ENCODE measurements at regions not wholly inside any gene's neighbourhood (a gene's known extent, or its start where the extent isn't known, plus 50 kb on each side); places are given as distances from the start of the nearest gene placed in this dataset.

- TF ChIP-seq, protein P1, sequence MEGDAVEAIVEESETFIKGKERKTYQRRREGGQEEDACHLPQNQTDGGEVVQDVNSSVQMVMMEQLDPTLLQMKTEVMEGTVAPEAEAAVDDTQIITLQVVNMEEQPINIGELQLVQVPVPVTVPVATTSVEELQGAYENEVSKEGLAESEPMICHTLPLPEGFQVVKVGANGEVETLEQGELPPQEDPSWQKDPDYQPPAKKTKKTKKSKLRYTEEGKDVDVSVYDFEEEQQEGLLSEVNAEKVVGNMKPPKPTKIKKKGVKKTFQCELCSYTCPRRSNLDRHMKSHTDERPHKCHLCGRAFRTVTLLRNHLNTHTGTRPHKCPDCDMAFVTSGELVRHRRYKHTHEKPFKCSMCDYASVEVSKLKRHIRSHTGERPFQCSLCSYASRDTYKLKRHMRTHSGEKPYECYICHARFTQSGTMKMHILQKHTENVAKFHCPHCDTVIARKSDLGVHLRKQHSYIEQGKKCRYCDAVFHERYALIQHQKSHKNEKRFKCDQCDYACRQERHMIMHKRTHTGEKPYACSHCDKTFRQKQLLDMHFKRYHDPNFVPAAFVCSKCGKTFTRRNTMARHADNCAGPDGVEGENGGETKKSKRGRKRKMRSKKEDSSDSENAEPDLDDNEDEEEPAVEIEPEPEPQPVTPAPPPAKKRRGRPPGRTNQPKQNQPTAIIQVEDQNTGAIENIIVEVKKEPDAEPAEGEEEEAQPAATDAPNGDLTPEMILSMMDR (IDR thresholded peaks at IDR 0.05 in 8 of 11, conservative IDR thresholded peaks at IDR 0.05 in 3 of 11), result no peak
- TF ChIP-seq POLR2AphosphoS5 (IDR thresholded peaks at IDR 0.05), result no peak
Observed at GRCh38 chr20:52270001-52270606, 78.5 kb upstream of the ZFP64 start.

Measured in spleen (tissue), 7 donors.